ENCODE measurements at regions not wholly inside any gene's neighbourhood (a gene's known extent, or its start where the extent isn't known, plus 50 kb on each side); places are given as distances from the start of the nearest gene placed in this dataset.

DNA sequence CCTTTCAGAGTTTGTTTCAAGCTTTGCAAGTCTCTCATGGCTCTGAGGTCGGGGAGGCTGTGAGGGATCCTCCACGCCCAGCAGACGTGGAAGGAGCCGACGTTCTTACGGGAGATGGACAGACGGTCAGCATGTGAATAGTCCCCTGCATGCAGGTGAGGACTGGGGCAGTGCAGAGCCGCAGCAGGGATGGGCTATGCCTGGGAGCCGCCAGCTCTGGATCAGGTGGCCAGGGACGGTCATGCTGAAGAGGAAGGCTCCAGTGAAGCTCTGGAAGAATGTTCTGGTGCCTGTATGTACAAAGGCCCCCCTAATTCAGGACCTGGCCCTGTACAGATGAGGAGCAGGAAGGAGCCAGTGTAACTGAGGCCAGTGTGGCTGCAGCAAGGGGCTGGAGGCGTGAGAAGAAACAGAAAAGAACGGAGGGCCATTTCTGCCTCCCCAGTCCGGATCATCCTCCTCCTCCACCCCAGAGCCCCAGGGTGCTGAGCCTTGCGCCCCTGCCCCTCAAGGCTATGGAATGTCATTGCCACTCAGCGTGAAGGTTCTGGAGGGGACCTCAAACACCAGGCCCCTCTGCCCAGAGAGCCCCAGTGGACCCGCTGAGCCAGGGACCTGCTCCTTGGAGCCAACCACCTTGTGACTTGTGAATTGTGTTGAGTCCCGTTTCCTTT lies 96.8 kb upstream of the DIO3 start:
- TF ChIP-seq POLR2A (IDR thresholded peaks at IDR 0.05; ENCODE audit: borderline replicate concordance, extremely low read depth, insufficient read depth, insufficient read length) = no peak
- TF ChIP-seq SP1 (IDR thresholded peaks at IDR 0.05; ENCODE audit: low read depth) = no peak
- TF ChIP-seq POLR2AphosphoS5 (IDR thresholded peaks at IDR 0.05; ENCODE audit: low read depth, low read length) = no peak
- TF ChIP-seq, protein P1, sequence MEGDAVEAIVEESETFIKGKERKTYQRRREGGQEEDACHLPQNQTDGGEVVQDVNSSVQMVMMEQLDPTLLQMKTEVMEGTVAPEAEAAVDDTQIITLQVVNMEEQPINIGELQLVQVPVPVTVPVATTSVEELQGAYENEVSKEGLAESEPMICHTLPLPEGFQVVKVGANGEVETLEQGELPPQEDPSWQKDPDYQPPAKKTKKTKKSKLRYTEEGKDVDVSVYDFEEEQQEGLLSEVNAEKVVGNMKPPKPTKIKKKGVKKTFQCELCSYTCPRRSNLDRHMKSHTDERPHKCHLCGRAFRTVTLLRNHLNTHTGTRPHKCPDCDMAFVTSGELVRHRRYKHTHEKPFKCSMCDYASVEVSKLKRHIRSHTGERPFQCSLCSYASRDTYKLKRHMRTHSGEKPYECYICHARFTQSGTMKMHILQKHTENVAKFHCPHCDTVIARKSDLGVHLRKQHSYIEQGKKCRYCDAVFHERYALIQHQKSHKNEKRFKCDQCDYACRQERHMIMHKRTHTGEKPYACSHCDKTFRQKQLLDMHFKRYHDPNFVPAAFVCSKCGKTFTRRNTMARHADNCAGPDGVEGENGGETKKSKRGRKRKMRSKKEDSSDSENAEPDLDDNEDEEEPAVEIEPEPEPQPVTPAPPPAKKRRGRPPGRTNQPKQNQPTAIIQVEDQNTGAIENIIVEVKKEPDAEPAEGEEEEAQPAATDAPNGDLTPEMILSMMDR (IDR thresholded peaks at IDR 0.05 in 2 of 3, conservative IDR thresholded peaks at IDR 0.05 in 1 of 3; ENCODE audit: borderline replicate concordance in 1 of 3, insufficient read depth in 1 of 3, low read depth in 2 of 3, low read length in 2 of 3) = no peak
- TF ChIP-seq, protein P2, sequence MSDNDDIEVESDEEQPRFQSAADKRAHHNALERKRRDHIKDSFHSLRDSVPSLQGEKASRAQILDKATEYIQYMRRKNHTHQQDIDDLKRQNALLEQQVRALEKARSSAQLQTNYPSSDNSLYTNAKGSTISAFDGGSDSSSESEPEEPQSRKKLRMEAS (IDR thresholded peaks at IDR 0.05) = no peak
- no peak for TF ChIP-seq ZNF274 (IDR thresholded peaks at IDR 0.05; ENCODE audit: low read depth, low read length)
- no peak for TF ChIP-seq YY1 (IDR thresholded peaks at IDR 0.05; ENCODE audit: extremely low read depth, insufficient replicate concordance, low read depth, low read length)
- no peak for TF ChIP-seq CEBPB (IDR thresholded peaks at IDR 0.05; ENCODE audit: low read depth)
- TF ChIP-seq EZH2 (IDR thresholded peaks at IDR 0.05) = no peak
- Histone ChIP-seq H3K4me2 (ENCODE audit: low read length) (no peak overlapping the region), H3K27ac (ENCODE audit: low read depth, low read length) (no peak overlapping the region), H3K4me1 (ENCODE audit: control insufficient read depth in 1 of 2, insufficient read depth in 2 of 2, low read length in 2 of 2) (peaks cover 0 to 3% of the 10 kb centered on the region in 2 experiments; a peak in 1 of 4 replicates), H3K9ac (ENCODE audit: low read length) (no peak overlapping the region), H2AFZ (ENCODE audit: low read depth, low read length, poor library complexity, severe bottlenecking) (no peak overlapping the region), H4K20me1 (ENCODE audit: insufficient read depth) (no peaks in the 10 kb centered on the region), H3K9me2 (ENCODE audit: insufficient read depth) (no peaks in the 10 kb centered on the region), H3K36me3 (ENCODE audit: control insufficient read depth in 1 of 2, insufficient read depth in 2 of 2, low read length in 2 of 2) (no peaks in the 10 kb centered on the region), H3K79me2 (ENCODE audit: insufficient read depth, low read length) (no peaks in the 10 kb centered on the region), H3K9me3 (ENCODE audit: control insufficient read depth in 1 of 2, insufficient read depth in 1 of 2, low read depth in 1 of 2, low read length in 2 of 2) (no peaks in the 10 kb centered on the region), H3K4me3 (replicated peaks in 1 of 2; ENCODE audit: low read depth in 1 of 2, low read length in 2 of 2) (no peak overlapping the region), H3K27me3 (ENCODE audit: insufficient read depth, low read length) (no peaks in the 10 kb centered on the region)
- BruUV-seq (replicated peaks) = no TSS peak
- ChIA-PET POLR2A (no interaction called here), RAD21 (ENCODE audit: low non-redundant PET in 1 of 2, low total read pairs in 2 of 2, uncharacterized antibody in 2 of 2, unreplicated experiment in 2 of 2) (no interaction called here), CTCF (no interaction called here)
- no peak for ATAC-seq
- intact Hi-C loops (cut with micrococcal nuclease) = no loop called here
- DNase-seq (ENCODE audit: low read depth, low spot score) = no peak
